GM13976 (cell line): ENCODE measurements at regions not wholly inside any gene's neighbourhood (a gene's known extent, or its start where the extent isn't known, plus 50 kb on each side); places are given as distances from the start of the nearest gene placed in this dataset.

Experiments
- DNase-seq: peaks from one replicate; pipeline ENCODE4 v3.0.0; 2012; ENCODE audit warnings: low spot score
- in situ Hi-C: fragments of 300-500 bp; cut with MboI; formaldehyde crosslinking; loops from one replicate; pipeline ENCODE4 v1.12.0; 2022; ENCODE audit warnings: low sequenced_read_pairs, mixed read lengths, inconsistent platforms; ENCODE audit not compliant: unreplicated experiment
- TF ChIP-seq, protein P1 (sequence below): IDR thresholded peaks from 2 replicates; pipeline ENCODE4 v1.5.1; 2012; ENCODE audit warnings: borderline replicate concordance, mild to moderate bottlenecking; ENCODE audit not compliant: insufficient read depth; ENCODE audit errors: extremely low read depth, missing control alignments, control extremely low read depth

GRCh38 chr15:50820808-50821382, 55.4 kb upstream of the SPPL2A start:
- in situ Hi-C loops, result no loop called here

GRCh38 chr15:50819344-50819743, 53.8 kb upstream of the SPPL2A start:
- in situ Hi-C loops, result no loop called here

More at GRCh38 chr15:50820808-50821382, 55.4 kb upstream of the SPPL2A start:
- DNase-seq, result no peak
- TF ChIP-seq, protein P1, sequence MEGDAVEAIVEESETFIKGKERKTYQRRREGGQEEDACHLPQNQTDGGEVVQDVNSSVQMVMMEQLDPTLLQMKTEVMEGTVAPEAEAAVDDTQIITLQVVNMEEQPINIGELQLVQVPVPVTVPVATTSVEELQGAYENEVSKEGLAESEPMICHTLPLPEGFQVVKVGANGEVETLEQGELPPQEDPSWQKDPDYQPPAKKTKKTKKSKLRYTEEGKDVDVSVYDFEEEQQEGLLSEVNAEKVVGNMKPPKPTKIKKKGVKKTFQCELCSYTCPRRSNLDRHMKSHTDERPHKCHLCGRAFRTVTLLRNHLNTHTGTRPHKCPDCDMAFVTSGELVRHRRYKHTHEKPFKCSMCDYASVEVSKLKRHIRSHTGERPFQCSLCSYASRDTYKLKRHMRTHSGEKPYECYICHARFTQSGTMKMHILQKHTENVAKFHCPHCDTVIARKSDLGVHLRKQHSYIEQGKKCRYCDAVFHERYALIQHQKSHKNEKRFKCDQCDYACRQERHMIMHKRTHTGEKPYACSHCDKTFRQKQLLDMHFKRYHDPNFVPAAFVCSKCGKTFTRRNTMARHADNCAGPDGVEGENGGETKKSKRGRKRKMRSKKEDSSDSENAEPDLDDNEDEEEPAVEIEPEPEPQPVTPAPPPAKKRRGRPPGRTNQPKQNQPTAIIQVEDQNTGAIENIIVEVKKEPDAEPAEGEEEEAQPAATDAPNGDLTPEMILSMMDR, result no peak

DNA sequence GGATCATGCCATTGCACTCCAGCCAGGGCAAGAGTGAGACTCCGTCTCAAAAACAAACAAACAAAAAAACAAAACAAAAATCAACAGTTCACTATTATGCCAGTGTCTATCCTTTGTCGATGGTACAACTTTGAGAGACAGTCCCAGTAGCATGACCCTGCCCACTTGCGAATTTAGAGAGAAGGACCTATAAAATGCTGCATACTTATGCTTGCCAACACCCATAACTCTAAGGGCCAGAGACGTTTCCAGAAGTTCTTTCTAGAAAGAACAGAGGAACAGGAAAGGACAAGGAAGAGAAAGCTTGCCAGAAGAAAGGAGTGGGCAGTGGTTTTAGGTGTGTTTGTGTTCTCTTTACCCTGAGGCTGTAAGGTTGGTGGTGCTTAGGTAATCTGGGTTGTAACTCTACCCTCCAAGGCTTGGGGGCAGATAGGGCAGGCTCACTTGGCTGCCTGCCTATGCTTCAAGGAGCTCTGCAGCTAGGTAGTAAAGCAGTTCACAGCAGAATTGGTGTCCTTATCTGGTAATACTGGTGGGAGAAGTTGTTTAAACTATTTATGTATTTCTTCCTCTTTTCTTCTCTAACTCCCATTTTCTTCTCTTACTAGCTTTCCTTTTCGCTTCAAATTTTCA, 50.6 kb upstream of the SPPL2A start:
- DNase-seq, result no peak
- TF ChIP-seq, protein P1, result no peak
- in situ Hi-C loops, result no loop called here

More at GRCh38 chr15:50819344-50819743, 53.8 kb upstream of the SPPL2A start:
- no peak for DNase-seq
- TF ChIP-seq, protein P1, result no peak
